ENCODE measurements at regions not wholly inside any gene's neighbourhood (a gene's known extent, or its start where the extent isn't known, plus 50 kb on each side); places are given as distances from the start of the nearest gene placed in this dataset.

DNA sequence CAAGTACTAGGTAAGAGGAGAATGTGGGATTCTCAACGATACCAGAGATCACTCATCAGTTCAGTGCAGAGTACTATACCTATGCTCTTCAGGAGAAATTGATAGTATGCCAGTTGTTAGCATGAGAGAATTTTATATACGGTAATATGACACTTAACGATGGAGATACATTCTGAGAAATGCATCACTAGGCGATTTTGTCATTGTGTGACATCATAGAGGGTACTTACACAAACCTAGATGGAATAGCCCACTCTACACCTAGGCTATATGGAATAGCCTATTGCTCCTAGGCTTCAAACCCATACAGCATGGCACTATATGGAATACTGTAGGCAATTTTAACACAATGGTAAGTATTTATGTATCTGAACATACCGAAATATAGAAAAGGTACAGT lies 140.2 kb downstream of the SLIT2 start:
- ATAC-seq (ENCODE audit: insufficient read depth, low read depth) (no peak), DNase-seq (no peak)
- Histone ChIP-seq H4K20me1 (ENCODE audit: insufficient read depth, low read length) (no peaks in the 10 kb centered on the region), H3K36me3 (ENCODE audit: insufficient read depth, low read length) (no peaks in the 10 kb centered on the region), H3K4me1 (ENCODE audit: insufficient read depth, low read length) (no peaks in the 10 kb centered on the region), H3K27me3 (ENCODE audit: insufficient read depth, low read length, poor library complexity) (peaks cover 2% of the 10 kb centered on the region), H3K4me3 (ENCODE audit: low read depth in 1 of 2, low read length in 2 of 2) (no peak overlapping the region), H3K27ac (ENCODE audit: low read length) (no peak overlapping the region), H3K4me2 (ENCODE audit: insufficient read depth, low read length) (no peak overlapping the region), H3K9me3 (ENCODE audit: insufficient read depth, low read length, severe bottlenecking) (no peaks in the 10 kb centered on the region), H3K9ac (ENCODE audit: low read depth, low read length) (no peak overlapping the region), H3K79me2 (ENCODE audit: insufficient read depth, low read length) (no peaks in the 10 kb centered on the region), H2AFZ (ENCODE audit: low read depth, low read length) (no peak overlapping the region)
- TF ChIP-seq EZH2 (IDR thresholded peaks at IDR 0.05; ENCODE audit: borderline replicate concordance, low read depth, low read length, severe bottlenecking) (no peak), CTCF (IDR thresholded peaks at IDR 0.05; ENCODE audit: borderline replicate concordance, extremely low read depth, low read length, poor library complexity, severe bottlenecking) (no peak)

- DNase-seq: no peak
Observed at GRCh38 chr4:20393486-20394100, 141.9 kb downstream of the SLIT2 start.

GRCh38 chr4:20394512-20394911 lies 142.8 kb downstream of the SLIT2 start:
- Histone ChIP-seq H3K27me3 (ENCODE audit: insufficient read depth, low read length, poor library complexity) (no peaks in the 10 kb centered on the region), H3K4me2 (ENCODE audit: insufficient read depth, low read length) (no peak overlapping the region), H3K4me1 (ENCODE audit: insufficient read depth, low read length) (no peaks in the 10 kb centered on the region), H3K79me2 (ENCODE audit: insufficient read depth, low read length) (no peaks in the 10 kb centered on the region), H3K9ac (ENCODE audit: low read depth, low read length) (no peak overlapping the region), H2AFZ (ENCODE audit: low read depth, low read length) (no peak overlapping the region), H3K36me3 (ENCODE audit: insufficient read depth, low read length) (no peaks in the 10 kb centered on the region), H3K4me3 (ENCODE audit: low read depth in 1 of 2, low read length in 2 of 2) (no peak overlapping the region), H3K27ac (ENCODE audit: low read length) (no peak overlapping the region), H4K20me1 (ENCODE audit: insufficient read depth, low read length) (no peaks in the 10 kb centered on the region), H3K9me3 (ENCODE audit: insufficient read depth, low read length, severe bottlenecking) (no peaks in the 10 kb centered on the region)
- DNase-seq: no peak
- ATAC-seq (ENCODE audit: insufficient read depth, low read depth): no peak
- no peak for TF ChIP-seq CTCF (IDR thresholded peaks at IDR 0.05; ENCODE audit: borderline replicate concordance, extremely low read depth, low read length, poor library complexity, severe bottlenecking)
- TF ChIP-seq EZH2 (IDR thresholded peaks at IDR 0.05; ENCODE audit: borderline replicate concordance, low read depth, low read length, severe bottlenecking): no peak

More at GRCh38 chr4:20393486-20394100, 141.9 kb downstream of the SLIT2 start:
- no peak for ATAC-seq (ENCODE audit: insufficient read depth, low read depth)
- H4K20me1 ChIP-seq (ENCODE audit: insufficient read depth, low read length): no peaks in the 10 kb centered on the region
- H3K79me2 ChIP-seq (ENCODE audit: insufficient read depth, low read length): no peaks in the 10 kb centered on the region
- no peak for TF ChIP-seq CTCF (IDR thresholded peaks at IDR 0.05; ENCODE audit: borderline replicate concordance, extremely low read depth, low read length, poor library complexity, severe bottlenecking)
- TF ChIP-seq EZH2 (IDR thresholded peaks at IDR 0.05; ENCODE audit: borderline replicate concordance, low read depth, low read length, severe bottlenecking): no peak
- H3K4me1 ChIP-seq (ENCODE audit: insufficient read depth, low read length): no peaks in the 10 kb centered on the region
- no peak overlapping the region for H3K9ac ChIP-seq (ENCODE audit: low read depth, low read length)
- H3K27ac ChIP-seq (ENCODE audit: low read length): no peak overlapping the region
- no peak overlapping the region for H3K4me3 ChIP-seq (ENCODE audit: low read depth in 1 of 2, low read length in 2 of 2)
- no peaks in the 10 kb centered on the region for H3K27me3 ChIP-seq (ENCODE audit: insufficient read depth, low read length, poor library complexity)
- no peak overlapping the region for H2AFZ ChIP-seq (ENCODE audit: low read depth, low read length)
- no peaks in the 10 kb centered on the region for H3K36me3 ChIP-seq (ENCODE audit: insufficient read depth, low read length)
- H3K4me2 ChIP-seq (ENCODE audit: insufficient read depth, low read length): no peak overlapping the region
- H3K9me3 ChIP-seq (ENCODE audit: insufficient read depth, low read length, severe bottlenecking): no peaks in the 10 kb centered on the region

Measured in DND-41 (cell line).